ENCODE measurements at regions not wholly inside any gene's neighbourhood (a gene's known extent, or its start where the extent isn't known, plus 50 kb on each side); places are given as distances from the start of the nearest gene placed in this dataset.

- Mint-ChIP-seq H3K27ac (ENCODE audit: unreplicated experiment) (no peak overlapping the region), H3K9me3 (ENCODE audit: low read depth) (peaks cover 3% of the 10 kb centered on the region), H3K4me1 (ENCODE audit: low read depth) (no peaks in the 10 kb centered on the region), H3K4me3 (ENCODE audit: unreplicated experiment) (no peak overlapping the region), H3K36me3 (ENCODE audit: low read depth) (no peaks in the 10 kb centered on the region), H3K27me3 (ENCODE audit: low read depth) (peaks cover 24% of the 10 kb centered on the region)
- no peak for TF ChIP-seq CTCF (IDR thresholded peaks at IDR 0.05)
- DNase-seq (ENCODE audit: low spot score): no peak
Measured at GRCh38 chr13:73385848-73386247, 327.0 kb downstream of the KLF5 start.

- Mint-ChIP-seq H3K4me1 (ENCODE audit: low read depth) (no peaks in the 10 kb centered on the region), H3K27me3 (ENCODE audit: low read depth) (peaks cover 17% of the 10 kb centered on the region), H3K27ac (ENCODE audit: unreplicated experiment) (no peak overlapping the region), H3K4me3 (ENCODE audit: unreplicated experiment) (no peak overlapping the region), H3K9me3 (ENCODE audit: low read depth) (peaks cover 6% of the 10 kb centered on the region), H3K36me3 (ENCODE audit: low read depth) (no peaks in the 10 kb centered on the region)
- no peak for TF ChIP-seq CTCF (IDR thresholded peaks at IDR 0.05)
- DNase-seq (ENCODE audit: low spot score): no peak
Measured at GRCh38 chr13:73372666-73373627, 314.1 kb downstream of the KLF5 start.

DNA sequence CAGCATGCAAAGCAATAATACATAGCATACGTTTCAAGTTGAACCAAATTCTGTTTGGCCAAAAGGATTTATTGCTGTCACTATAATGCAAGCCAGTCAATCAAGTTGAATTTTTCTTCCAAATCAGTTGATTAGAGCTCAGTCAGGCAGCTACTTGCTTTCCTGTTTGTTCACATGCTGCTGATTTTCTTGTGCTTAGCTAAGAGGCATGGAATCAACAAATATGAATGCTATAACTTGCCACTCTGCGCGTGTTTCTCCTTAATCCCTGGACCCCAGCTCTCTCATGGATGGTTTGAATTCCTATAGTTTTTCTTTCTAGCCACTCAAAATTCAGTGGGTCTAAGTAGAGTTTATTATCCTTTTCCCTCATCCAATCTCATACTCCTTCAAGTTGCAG is 311.3 kb downstream of the KLF5 start:
- Mint-ChIP-seq H3K9me3 (ENCODE audit: low read depth) (peaks cover 6% of the 10 kb centered on the region), H3K4me3 (ENCODE audit: unreplicated experiment) (no peak overlapping the region), H3K36me3 (ENCODE audit: low read depth) (no peaks in the 10 kb centered on the region), H3K27ac (ENCODE audit: unreplicated experiment) (no peak overlapping the region), H3K4me1 (ENCODE audit: low read depth) (no peaks in the 10 kb centered on the region), H3K27me3 (ENCODE audit: low read depth) (peaks cover 19% of the 10 kb centered on the region)
- TF ChIP-seq CTCF (IDR thresholded peaks at IDR 0.05): no peak
- DNase-seq (ENCODE audit: low spot score): no peak

GRCh38 chr13:73369095-73369494 is 310.3 kb downstream of the KLF5 start:
- Mint-ChIP-seq H3K27me3 (ENCODE audit: low read depth) (peaks cover 20% of the 10 kb centered on the region), H3K9me3 (ENCODE audit: low read depth) (peaks cover 3% of the 10 kb centered on the region), H3K4me1 (ENCODE audit: low read depth) (no peaks in the 10 kb centered on the region), H3K4me3 (ENCODE audit: unreplicated experiment) (no peak overlapping the region), H3K27ac (ENCODE audit: unreplicated experiment) (no peak overlapping the region), H3K36me3 (ENCODE audit: low read depth) (no peaks in the 10 kb centered on the region)
- no peak for DNase-seq (ENCODE audit: low spot score)
- TF ChIP-seq CTCF (IDR thresholded peaks at IDR 0.05): no peak

DNA sequence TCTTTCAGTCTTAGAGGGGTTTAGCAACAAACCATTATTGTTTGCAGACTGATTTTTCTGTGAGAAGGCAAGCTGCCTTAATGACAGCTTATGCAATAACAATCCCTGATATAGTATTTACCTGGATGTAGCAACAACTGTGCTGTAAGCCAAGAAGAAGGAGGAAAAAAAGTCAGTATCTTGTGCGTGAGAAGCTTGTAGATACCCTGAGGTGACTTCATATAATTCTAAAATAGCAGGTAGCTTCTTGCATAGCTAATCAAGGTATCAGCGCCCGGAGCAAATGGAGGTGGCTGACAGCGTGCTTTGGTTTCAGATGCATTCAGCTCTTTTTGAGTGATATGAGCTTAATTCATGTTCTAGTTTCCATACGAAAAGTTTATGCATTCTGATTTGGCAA is 309.8 kb downstream of the KLF5 start:
- peaks cover 20% of the 10 kb centered on the region for H3K27me3 Mint-ChIP-seq (ENCODE audit: low read depth)
- no peaks in the 10 kb centered on the region for H3K36me3 Mint-ChIP-seq (ENCODE audit: low read depth)
- peaks cover 3% of the 10 kb centered on the region for H3K9me3 Mint-ChIP-seq (ENCODE audit: low read depth)
- H3K4me1 Mint-ChIP-seq (ENCODE audit: low read depth): no peaks in the 10 kb centered on the region
- no peak overlapping the region for H3K4me3 Mint-ChIP-seq (ENCODE audit: unreplicated experiment)
- no peak overlapping the region for H3K27ac Mint-ChIP-seq (ENCODE audit: unreplicated experiment)
- DNase-seq (ENCODE audit: low spot score): no peak
- no peak for TF ChIP-seq CTCF (IDR thresholded peaks at IDR 0.05)

Measured in chondrocyte (in vitro differentiated cells).